Kidney (tissue), 13 donors: ENCODE measurements at regions not wholly inside any gene's neighbourhood (a gene's known extent, or its start where the extent isn't known, plus 50 kb on each side); places are given as distances from the start of the nearest gene placed in this dataset.

ENCODE experiments used
- DNase-seq, 5 donors: peaks; one replicate each; pipeline ENCODE4 v3.0.0-alpha.2; 2013 to 2020
- FAIRE-seq: peaks from 2 replicates; lab custom pipeline; 2012; peaks lifted over from hg19 to GRCh38; lab: Jason Lieb, UNC
- H3K27ac ChIP-seq, 2 donors: one replicate each; pipeline ENCODE4 v1.7.0; 2013; ENCODE audit warnings: low read depth in 2 of 2, low read length in 2 of 2, inconsistent platforms in 1 of 2
- H3K27me3 ChIP-seq: one replicate; pipeline ENCODE4 v1.7.1; 2013; ENCODE audit warnings: low read length, inconsistent platforms; ENCODE audit not compliant: control insufficient read depth, insufficient read depth
- H3K36me3 ChIP-seq, 3 donors: one replicate each; pipeline versions ENCODE4 v1.7.0 to v1.7.1; 2013; ENCODE audit warnings: low read length in 3 of 3, control low read depth in 1 of 3, inconsistent platforms in 1 of 3; ENCODE audit not compliant: insufficient read depth in 3 of 3, control insufficient read depth in 2 of 3
- H3K4me1 ChIP-seq, 3 donors: one replicate each; pipeline versions ENCODE4 v1.7.0 to v1.7.1; 2013; ENCODE audit warnings: low read length in 3 of 3, inconsistent platforms in 1 of 3, low read depth in 1 of 3; ENCODE audit not compliant: control insufficient read depth in 2 of 3, insufficient read depth in 2 of 3
- H3K4me3 ChIP-seq, 3 donors: one replicate each; pipeline versions ENCODE4 v1.7.0 to v1.8.1; 2013; ENCODE audit warnings: low read length in 3 of 3, control low read depth in 1 of 3, inconsistent platforms in 1 of 3
- H3K9ac ChIP-seq, 3 donors: one replicate each; pipeline versions ENCODE4 v1.7.0 to v1.7.1; 2013; ENCODE audit warnings: low read length in 3 of 3, control low read depth in 1 of 3, inconsistent platforms in 1 of 3
- H3K9me3 ChIP-seq, 3 donors: one replicate each; pipeline versions ENCODE4 v1.7.0 to v1.7.1; 2013; ENCODE audit warnings: low read length in 3 of 3, control low read depth in 1 of 3, inconsistent platforms in 1 of 3; ENCODE audit not compliant: control insufficient read depth in 2 of 3, insufficient read depth in 1 of 3
- CTCF ChIP-seq: IDR thresholded peaks from 3 replicates; pipeline ENCODE4 v1.5.1; 2012; ENCODE audit warnings: mild to moderate bottlenecking, moderate library complexity, borderline replicate concordance; ENCODE audit not compliant: insufficient read depth; ENCODE audit errors: extremely low read depth
- intact Hi-C: fragments of 100-400 bp; cut with DNase I; formaldehyde crosslinking; loops from one replicate; pipeline ENCODE4 v1.11.1; 2022
- donor health status: control.
- donor health status: control.
- donor health status: control.
- donor health status: control.
- donor health status: control.
- donor health status: DM: yes; HTN: yes; CAD: no.
- donor health status: Normal renal cell carcinoma (clear cell type).

- Histone ChIP-seq H3K36me3 (no peaks in the 10 kb centered on the region), H3K9ac (no peak overlapping the region), H3K27ac (no peak overlapping the region), H3K9me3 (peaks cover 0 to 3% (median 0%) of the 10 kb centered on the region in 3 donors), H3K4me1 (no peaks in the 10 kb centered on the region), H3K27me3 (no peaks in the 10 kb centered on the region), H3K4me3 (no peak overlapping the region)
- intact Hi-C loops = no loop called here
- TF ChIP-seq CTCF = no peak
- no peak for FAIRE-seq
- no peak for DNase-seq
These were observed 194.1 kb upstream of the ARID1B start for GRCh38 chr6:156583083-156583482.

GRCh38 chr6:156582509-156582992 lies 194.6 kb upstream of the ARID1B start:
- H3K4me1 ChIP-seq = no peaks in the 10 kb centered on the region
- no peak overlapping the region for H3K9ac ChIP-seq
- H3K9me3 ChIP-seq = peaks cover 0 to 3% (median 0%) of the 10 kb centered on the region in 3 donors
- no peak for FAIRE-seq
- intact Hi-C loops = no loop called here
- DNase-seq = no peak
- H3K27me3 ChIP-seq = no peaks in the 10 kb centered on the region
- no peaks in the 10 kb centered on the region for H3K36me3 ChIP-seq
- TF ChIP-seq CTCF = no peak
- no peak overlapping the region for H3K27ac ChIP-seq
- no peak overlapping the region for H3K4me3 ChIP-seq

- Histone ChIP-seq H3K27ac (no peak overlapping the region), H3K27me3 (no peaks in the 10 kb centered on the region), H3K36me3 (no peaks in the 10 kb centered on the region), H3K9me3 (no peaks in the 10 kb centered on the region), H3K9ac (no peak overlapping the region), H3K4me1 (no peaks in the 10 kb centered on the region), H3K4me3 (no peak overlapping the region)
- intact Hi-C loops = no loop called here
- FAIRE-seq = no peak
- DNase-seq = no peak
- TF ChIP-seq CTCF = no peak
These were observed 197.6 kb upstream of the ARID1B start for GRCh38 chr6:156579564-156579963.

- intact Hi-C loops = no loop called here
These were observed 199.4 kb upstream of the ARID1B start for GRCh38 chr6:156577749-156578148.

More at GRCh38 chr6:156577749-156578148, 199.4 kb upstream of the ARID1B start:
- TF ChIP-seq CTCF = no peak
- FAIRE-seq (no peak), DNase-seq (no peak)
- no peak overlapping the region for H3K9ac ChIP-seq
- H3K27ac ChIP-seq = no peak overlapping the region
- no peaks in the 10 kb centered on the region for H3K36me3 ChIP-seq
- no peaks in the 10 kb centered on the region for H3K4me1 ChIP-seq
- no peaks in the 10 kb centered on the region for H3K9me3 ChIP-seq
- H3K27me3 ChIP-seq = no peaks in the 10 kb centered on the region
- no peak overlapping the region for H3K4me3 ChIP-seq
